HG02852 (cell line): ENCODE measurements at regions not wholly inside any gene's neighbourhood (a gene's known extent, or its start where the extent isn't known, plus 50 kb on each side); places are given as distances from the start of the nearest gene placed in this dataset.
A peak's percentile ranks its signal among the peaks of the same experiment; 100 is the strongest.

Experiments
- ATAC-seq: cut with Tn5 transposase; IDR thresholded peaks from one replicate; pipeline ENCODE4 v1.9.1; 2021; ENCODE audit warnings: mild to moderate bottlenecking, moderate library complexity; ENCODE audit not compliant: unreplicated experiment

- ATAC-seq: no peak
These were observed 746.1 kb downstream of the C12orf50 start for GRCh38 chr12:87283111-87283510.

GRCh38 chr12:87280893-87281292 is 748.3 kb downstream of the C12orf50 start:
- peak; percentile 68 for ATAC-seq

GRCh38 chr12:87280356-87280755 is 748.8 kb downstream of the C12orf50 start:
- peak; percentile 81 for ATAC-seq

- ATAC-seq: peak; percentile 83
These were observed 754.5 kb downstream of the C12orf50 start for GRCh38 chr12:87274594-87275245.

GRCh38 chr12:87272851-87273250 is 756.4 kb downstream of the C12orf50 start:
- ATAC-seq: no peak

GRCh38 chr12:87270919-87271318 is 758.3 kb downstream of the C12orf50 start:
- ATAC-seq: no peak

DNA sequence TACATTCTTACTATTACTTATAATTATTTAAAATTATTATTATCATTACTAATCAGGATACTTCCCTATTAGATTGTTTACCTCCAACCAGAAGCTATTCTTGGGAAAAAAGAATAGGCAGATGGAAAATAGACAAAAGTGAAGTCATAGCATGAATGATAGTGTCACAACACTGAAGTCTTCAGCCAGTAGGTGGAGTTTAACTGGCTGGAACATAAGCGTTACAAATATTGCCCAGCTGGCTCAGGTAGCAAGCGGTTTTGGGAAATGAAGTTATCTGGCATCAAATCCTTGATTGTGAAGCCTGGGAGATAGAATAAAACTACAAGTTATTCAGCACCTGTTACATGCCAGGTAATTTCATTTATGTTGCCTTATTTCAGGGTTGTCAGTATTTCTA is 762.9 kb downstream of the C12orf50 start:
- ATAC-seq: no peak

- ATAC-seq: no peak
These were observed 769.8 kb downstream of the C12orf50 start for GRCh38 chr12:87259391-87259790.

- ATAC-seq: no peak
These were observed 774.7 kb downstream of the C12orf50 start for GRCh38 chr12:87254381-87255030.

DNA sequence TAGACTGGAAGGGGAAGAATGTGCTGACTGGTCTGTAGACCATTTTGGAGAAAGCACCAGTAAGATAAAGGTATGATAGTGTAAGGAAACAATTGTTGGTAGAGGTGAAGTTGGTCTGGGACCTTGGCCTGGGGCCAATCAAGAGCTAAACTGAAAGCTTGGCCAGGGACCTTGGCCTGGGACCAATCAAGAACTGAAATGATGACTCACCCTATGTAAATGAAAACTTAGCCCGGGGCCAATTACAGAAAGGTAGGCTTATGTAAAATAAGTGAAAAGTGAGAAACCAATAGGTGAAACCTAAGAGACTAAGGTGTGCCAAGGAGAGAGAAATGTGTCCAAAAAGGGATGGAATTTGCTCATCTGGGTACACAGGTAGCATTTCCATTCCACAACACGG is 776.0 kb downstream of the C12orf50 start:
- ATAC-seq: no peak

GRCh38 chr12:87246726-87247125 is 782.5 kb downstream of the C12orf50 start:
- ATAC-seq: no peak

DNA sequence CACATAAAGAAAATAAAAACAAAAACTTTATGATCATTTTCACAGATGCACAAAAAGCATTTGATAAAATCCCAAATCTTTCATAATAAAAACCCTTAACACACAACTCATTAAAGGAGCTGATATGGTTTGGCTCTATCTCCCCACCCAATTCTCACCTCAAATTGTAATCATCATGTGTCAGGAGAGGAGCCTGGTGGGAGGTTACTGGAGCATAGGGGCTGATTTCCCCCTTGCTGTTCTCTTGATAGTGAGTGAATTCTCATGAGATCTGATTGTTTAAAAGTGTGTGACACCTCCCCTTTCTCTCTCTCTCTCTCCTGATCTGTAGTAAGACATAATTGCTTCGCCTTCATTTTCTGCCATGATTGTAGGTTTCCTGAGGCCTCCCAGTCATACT is 790.7 kb downstream of the C12orf50 start:
- no peak for ATAC-seq

GRCh38 chr12:87234898-87235297 is 794.3 kb downstream of the C12orf50 start:
- no peak for ATAC-seq

- no peak for ATAC-seq
These were observed 795.5 kb downstream of the C12orf50 start for GRCh38 chr12:87233671-87234070.

DNA sequence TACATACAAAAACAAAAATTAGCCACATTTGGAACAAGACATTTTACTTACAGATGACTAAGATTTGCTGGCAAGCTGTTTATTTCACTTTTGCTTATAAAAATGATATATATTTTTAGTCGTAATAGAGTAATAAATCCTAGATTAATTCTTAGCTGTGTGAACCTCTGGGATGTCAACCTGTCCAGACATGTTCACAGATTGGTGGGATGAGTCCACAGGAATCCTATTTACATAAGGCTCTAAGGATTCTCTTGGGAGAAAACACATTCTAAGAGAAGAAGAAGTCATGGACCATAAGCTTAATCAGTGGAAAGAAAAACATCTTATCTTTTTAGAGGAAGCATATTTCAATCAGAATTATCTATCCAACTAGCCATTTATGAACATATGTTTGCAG is 797.4 kb downstream of the C12orf50 start:
- no peak for ATAC-seq

DNA sequence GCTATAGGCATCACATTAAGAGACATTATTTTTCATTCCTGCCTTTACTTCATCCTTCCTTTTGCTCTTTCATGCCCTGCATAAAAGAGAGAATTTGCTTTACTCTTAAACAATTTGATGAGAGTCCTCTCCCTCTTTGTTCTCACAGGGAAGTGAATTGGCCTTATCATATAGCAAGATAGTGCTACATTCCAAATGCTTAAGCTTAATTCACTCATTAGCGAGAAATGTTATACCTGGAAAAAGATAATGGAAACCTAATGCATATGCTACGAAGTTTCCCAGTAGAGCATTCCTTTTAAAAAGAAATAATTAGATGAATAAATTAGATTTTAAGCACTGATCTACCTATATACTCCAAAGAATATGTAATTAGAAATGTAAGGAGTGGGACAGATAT is 798.8 kb downstream of the C12orf50 start:
- ATAC-seq: no peak

DNA sequence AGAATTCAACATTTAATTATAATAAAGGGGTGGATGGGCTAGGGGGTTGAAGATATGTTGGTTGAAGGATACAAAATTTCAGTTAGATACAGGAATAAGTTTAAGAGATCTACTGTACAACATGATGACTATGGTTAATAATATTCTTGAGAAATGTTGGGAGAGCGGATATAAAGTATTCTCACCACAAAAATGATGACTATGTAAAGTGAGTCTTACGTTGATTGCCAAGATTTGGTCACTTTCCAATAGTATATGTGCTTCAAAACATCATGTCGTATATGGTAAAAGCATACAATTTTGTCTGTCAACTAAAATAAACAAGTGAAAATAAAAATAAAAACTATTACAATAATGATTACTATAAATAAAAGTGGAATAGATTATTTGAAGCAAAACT is 802.0 kb downstream of the C12orf50 start:
- no peak for ATAC-seq

DNA sequence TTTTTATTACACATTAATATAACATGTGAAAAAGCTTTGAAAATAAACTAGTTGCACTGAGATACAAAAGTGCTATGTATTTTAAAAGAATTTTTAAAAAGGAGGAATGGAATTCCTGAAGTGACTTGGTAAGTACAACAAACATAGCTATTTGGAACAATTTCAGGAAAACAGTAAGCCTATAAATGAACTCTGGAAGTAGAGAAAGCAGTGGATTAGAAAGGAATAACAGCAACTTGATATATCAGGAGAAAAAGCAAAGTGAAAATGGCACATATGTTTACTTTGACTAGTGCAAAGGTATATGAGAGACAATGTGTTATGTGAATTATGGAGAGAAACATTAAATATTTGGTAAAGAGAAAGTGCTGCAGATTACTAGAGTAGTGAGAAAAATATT is 811.7 kb downstream of the C12orf50 start:
- ATAC-seq: no peak

GRCh38 chr12:87216436-87216835 is 812.8 kb downstream of the C12orf50 start:
- no peak for ATAC-seq

DNA sequence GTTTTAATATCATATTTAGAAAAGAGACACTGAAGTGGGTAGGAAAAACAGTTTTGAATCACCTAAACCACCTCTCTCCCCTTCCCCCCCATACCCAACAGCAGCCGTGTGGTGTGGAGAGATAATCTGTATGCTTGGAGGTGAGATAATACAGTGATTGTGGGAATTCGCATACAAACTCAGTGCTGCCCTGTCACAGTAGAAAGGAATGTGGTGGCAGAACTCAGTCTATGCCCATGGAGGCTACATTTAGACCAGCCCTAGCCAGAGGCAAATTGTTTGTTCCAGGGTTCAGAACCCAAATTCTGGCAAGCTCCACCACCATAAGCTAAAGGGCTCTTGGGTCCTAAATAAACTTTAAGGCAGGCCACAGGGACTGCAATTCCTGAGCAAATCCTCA is 827.0 kb downstream of the C12orf50 start:
- ATAC-seq: no peak

DNA sequence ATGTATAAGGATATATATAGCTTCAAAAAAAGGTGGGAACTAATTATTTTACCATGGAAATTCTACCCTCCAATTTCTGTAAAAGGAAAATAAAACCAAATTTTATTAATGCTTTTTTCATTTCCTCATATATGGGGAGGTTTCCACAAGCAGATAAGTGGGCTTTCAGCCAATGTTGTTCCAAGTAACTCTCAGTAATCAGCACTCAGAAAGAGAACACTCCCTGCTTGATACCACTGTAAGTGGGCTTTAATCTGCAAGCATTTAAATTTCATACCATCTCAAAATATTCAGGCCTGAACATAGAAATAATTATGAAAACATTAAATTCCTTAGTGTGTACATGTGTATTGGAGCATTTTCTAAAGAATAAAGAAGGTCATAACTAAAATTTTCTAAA is 827.6 kb downstream of the C12orf50 start:
- ATAC-seq: no peak

DNA sequence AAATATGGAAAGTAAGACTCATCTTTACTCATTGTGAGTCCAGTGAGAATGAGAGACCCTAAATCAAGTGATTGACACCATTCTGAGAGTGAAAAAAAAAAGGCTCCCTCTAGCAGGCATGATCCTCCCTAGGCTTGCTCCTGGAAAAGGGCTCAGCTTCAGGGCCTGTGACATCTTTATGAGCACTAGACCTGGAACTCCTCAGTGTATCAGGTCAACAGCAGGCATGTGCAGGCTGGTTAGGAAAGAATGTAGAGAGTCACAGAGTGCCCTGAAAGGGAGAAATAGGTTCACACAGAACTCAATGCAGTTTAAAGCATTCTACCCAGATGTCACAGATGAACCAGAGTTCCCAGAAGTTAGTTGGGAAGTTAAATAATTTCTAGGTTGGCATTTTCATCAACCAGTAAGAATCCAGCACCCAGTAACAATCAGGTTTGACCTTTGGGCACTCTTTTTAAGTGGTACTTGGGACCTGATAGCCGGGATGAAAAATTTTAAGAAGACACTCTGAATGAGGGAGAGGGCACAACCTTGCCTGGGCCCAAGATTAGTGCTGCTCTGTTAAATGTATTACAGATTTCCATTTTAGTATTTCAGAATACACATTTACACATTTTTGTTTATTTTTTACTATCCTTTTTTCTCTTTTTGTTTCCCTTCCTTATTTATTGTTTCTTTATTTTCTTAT is 828.8 kb downstream of the C12orf50 start:
- ATAC-seq: no peak
